Hippocampal formation (tissue), 2 donors: ENCODE measurements at regions not wholly inside any gene's neighbourhood (a gene's known extent, or its start where the extent isn't known, plus 50 kb on each side); places are given as distances from the start of the nearest gene placed in this dataset.
"Not testable (repeated sequence)": the region's sequence is repeated elsewhere in the genome, so short reads cannot be mapped to it uniquely, and the experiment has no call there.

Source experiments
- DNase-seq, 2 donors: peaks; one replicate each; lab custom pipeline; 2025; lab: John Stamatoyannopoulos, UW

DNA sequence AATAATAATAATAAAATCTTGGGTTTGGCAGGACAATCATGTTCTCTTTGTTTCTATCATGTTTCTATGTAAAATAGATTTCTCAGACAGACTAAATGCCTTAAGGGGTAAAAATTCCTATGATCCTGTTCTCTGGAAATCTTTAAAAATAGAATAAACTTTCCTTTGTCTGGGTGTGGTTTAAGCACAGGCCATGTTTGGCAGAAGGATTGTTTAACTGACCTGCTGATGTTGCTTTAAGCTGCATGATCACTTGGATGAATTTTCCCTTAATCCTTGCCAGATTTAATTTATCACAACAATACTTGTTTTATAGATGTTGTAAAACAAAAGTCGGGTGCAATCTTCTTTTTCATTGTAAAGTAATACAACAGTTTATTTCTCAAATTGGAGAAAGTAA, 341.7 kb upstream of the FAT1 start:
- no peak for DNase-seq

DNA sequence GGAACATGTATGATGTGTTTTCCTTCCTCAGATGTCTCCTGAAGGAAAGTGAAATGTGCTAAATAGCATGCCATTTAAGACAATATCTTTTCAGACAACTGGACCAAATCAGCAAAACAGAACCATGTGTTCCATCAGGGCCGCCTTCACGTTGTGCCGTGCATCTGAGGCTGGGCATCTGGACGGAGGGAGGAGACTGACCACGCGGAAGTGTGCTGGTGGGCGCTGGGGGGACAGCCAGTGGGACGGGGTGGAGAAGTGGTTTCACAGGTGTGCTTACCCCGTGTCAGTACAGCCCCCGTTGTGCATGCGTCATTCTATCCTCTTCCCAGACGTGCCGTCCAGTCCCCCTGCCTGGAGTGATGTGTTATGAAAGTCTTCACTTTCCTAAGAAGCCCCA, 342.1 kb upstream of the FAT1 start:
- no peak for DNase-seq

DNA sequence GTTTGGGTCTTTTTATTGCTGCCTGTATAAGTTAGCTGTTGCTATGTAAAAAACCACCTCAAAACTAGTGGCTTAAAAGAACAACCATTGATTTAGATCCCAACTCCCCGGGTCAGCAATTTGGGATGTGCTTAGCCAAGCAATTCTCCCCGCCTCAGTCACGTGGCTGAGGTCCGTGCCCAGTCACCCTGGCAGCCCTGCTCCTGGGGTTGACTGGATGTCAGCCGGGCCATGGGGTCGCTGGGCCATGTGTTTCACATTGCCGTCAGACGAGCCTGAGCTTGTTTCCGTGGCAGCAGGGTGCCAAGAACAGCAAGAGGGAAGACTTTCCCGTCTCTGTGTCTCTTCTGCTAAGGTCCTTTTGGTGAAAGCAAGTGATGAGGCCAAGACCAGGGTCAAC, 345.7 kb upstream of the FAT1 start:
- no peak for DNase-seq

DNA sequence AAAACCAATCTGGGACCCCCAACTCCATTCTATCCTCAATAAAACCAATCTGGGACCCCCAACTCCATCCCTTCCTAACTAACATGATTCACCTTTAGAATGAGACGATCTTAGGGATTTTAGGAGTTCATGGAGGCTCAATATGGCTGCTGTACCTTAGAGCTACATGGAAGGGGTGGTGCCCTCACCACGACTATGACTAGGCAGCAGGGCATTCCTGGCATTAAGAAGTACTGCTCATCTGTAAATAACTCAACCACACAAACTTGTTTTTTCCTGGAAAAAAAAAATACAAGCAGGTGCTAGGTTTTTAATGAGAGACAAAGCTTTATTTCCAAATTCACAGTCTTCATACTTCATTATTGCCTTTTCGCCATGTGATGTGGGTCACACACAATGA, 346.5 kb upstream of the FAT1 start:
- DNase-seq, result no peak

DNA sequence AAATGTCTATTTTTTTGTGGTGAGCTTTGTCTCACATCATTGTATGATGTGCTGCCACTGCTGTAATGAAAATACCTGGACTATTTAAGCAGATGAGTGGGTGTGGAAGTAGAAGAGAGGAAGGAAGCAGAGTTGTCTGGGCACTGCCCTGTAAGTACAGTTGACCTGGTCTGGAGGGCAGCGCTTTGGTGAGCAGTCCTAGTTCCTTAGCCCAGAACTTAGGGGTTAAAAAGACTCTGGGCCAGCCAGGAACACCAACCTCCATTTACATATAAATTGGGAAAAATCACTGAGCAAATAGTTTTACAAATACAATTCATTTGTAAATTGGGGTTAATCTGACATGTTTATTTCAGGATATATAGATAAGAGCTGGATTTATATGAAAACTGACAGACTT, 347.1 kb upstream of the FAT1 start:
- no peak for DNase-seq

DNA sequence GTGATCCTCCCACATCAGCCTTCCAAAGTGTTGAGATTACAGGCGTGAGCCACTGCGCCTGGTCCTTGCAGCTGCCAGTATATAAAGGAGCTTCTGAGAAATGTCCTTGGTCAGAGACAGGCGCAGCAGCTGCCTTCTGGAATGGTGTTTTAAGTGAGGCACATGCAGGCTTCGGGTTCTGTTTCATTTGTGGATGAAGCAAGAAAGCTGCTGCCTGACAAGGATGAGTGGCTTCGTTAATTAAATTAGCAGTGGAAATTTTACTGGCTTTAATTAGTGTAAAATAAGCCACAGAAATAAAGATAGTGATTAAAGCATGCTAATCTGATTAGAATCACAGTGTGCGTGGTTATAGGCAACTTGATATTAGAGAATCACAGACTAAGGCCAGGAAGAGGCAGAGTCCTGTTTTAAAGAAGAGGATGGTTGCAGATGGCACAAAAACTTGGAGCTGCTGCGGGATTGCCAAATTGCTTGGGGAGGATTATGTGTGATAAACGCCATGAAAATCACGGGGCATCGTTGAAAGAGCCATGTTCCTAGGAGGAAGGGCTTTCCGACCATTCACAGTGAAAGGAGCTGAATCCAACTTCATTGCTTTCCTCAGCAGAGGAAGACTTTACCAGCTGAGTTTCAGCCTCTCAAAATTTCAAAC, 348.4 kb upstream of the FAT1 start:
- no peak for DNase-seq

DNA sequence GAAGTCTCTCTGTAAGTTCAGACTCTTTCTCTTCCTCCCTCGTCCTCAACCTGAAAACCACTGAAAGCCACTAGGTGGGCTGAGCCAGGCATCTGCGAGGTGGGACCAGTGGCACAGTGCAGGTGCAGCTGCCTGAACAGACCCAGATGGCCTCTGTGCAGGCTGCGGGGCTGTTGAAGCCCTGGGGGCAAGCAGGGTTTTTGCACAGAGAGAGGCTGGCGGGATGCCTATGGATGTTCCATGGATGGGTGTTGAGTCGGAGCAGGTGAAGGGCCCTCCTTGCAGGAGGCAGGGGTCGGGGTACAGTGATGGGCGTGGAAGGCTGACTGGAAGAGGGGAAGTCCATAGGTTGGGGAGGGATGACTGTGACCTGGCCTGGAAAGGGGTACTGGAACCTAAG, 350.2 kb upstream of the FAT1 start:
- DNase-seq, result no peak

DNA sequence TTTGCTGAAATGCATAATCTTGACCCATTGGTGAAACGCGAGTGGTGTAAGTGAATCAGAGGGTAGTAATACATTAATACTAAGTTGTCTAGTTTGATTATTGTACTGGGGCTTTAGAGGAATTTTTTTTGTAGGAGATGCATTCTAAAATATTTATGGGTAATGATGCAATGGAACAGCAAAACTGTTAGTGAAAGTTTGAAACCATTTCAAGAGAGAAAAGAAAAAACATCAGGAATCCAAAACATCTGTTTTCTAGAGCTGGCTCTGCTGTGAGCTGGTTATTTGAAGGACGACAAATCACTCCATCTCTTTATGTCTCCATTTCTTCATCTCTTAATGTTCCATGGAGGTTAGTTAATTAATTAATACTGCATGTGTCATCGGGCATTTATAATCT, 351.9 kb upstream of the FAT1 start:
- no peak for DNase-seq

DNA sequence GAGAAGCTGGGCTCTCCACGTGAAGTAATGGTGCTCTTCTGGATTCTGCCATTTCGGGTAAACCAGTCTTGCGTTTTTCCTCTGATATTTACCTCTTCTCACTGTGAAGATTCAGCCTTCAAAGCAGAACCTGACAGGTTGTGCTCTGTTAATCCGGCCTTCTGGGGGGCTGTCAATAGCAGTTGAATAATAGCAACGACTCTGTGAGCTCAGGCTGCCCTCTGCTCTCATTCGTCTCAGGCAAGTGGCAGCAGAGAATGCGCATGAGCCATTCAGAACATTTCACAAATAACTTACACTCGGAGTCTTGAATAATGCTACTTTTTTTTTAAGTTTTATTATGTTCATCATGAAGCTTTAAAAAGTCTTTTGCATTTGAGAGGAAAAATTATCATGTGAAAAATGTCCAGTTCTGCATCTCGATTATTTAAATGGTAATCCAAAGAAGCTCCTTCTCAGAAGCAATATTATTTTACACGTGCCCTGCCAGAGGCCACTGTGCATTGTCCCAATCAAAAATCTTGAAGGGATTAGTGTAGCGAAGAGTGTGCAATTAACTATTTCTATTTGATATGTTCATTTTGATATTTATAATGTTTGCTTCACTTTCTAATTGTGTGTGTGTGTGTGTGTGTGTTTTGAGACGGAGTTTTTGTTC, 354.2 kb upstream of the FAT1 start:
- no peak for DNase-seq

DNA sequence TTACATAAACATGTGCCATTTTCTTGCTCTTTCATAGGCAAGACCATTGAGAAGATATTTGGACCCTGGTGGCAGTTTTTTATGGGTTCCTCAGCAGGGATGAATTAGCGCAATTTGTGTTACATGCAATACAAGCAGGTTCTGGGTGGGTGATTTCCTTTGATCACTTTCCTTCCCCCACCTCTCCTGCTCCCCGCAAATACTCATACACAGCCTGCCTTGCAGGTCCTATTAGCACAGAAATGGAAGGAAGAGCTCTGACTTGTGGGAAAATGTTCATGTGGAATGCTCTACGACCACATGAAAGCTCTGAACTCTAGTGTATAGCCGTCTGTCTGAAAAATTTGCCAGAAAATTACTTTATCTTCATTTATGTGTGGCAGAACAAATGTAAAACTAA, 361.0 kb upstream of the FAT1 start:
- no peak for DNase-seq

DNA sequence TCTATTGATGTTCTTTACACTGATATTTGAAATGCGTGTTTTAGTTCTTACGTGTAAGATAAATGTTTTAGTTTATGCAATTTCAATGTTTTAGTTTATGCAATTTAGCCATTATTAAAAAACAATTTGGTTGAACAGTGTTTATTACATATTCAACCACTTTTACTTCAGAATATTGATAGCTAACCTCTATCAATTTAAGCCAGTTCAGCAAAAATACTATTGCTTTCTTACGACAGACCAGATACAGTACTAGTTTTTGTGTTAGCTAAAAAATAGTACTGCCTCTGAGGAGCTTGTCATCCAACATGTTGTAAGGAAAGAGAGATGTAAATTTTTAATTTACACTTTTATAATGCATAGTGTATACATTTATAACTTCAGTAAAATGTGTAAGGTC, 361.7 kb upstream of the FAT1 start:
- no peak for DNase-seq

DNA sequence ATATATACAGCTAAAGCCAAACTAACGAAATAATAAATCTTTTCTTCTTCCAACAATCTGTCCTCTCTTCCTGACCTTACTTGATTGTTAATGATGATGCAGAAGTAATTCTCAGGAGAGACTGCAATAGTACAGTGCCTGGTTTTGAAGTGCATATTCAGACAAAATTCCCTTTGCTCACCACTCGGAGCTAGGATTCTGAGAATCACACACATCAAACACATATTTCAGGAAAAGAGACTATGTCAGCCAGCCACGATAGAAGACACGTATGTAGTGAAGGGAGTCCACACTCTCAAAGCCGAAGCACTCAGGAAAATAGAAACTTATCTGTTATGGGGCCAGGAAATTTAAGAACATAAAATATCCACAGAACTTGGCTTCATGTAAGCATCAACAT, 362.5 kb upstream of the FAT1 start:
- DNase-seq, result no peak

DNA sequence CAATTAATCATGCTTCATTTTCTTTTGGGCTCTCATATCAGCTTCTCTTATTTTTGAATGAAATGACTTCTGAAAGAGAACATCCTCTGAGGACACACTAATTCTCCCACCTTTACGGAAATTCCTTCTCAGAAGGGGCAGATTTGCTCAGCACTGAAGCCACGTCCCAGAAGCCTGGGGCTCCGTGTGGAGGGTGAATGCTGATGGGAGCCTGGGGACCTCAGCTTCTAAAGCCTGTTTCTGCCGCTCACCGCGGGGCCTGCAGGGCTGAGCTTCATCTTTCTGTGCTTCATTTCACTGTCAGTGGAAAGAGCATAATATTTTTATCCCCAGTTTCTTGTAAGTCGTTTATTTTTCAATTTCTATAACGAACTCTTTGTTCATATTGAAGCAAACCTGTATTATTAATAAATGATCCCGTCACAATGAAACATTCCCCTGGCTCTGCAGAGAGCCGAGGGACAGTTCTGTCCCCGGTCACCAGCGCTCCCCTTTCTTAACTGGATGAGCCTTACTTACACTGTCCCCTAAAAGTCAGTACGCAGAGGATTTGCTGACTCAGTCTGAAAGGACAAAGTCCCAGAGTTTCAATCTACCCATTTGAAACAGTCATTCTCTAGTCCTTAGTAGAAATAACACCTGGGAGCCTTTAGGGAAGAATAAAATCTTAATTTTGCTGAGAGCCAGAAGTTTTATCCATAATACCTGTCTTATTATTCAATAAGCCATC, 364.6 kb upstream of the FAT1 start:
- DNase-seq, result no peak

DNA sequence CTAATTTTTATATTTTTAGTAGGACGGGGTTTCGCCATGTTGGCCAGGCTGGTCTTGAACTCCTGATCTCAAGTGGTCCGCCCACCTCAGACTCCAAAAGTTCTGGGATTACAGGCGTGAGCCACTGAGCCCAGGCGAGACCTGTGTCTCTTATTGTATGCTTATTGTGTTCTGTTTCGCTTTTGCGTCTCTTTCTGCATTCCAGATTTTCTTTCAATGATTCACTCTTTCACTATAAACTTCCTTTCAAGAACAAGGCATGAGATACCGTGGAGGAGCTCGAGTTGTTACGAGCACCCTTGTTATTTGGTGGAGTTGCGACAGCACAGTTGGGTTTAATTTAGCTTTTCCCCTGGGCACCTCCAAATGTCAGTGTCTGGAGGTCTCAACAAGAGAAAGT, 366.7 kb upstream of the FAT1 start:
- no peak for DNase-seq

DNA sequence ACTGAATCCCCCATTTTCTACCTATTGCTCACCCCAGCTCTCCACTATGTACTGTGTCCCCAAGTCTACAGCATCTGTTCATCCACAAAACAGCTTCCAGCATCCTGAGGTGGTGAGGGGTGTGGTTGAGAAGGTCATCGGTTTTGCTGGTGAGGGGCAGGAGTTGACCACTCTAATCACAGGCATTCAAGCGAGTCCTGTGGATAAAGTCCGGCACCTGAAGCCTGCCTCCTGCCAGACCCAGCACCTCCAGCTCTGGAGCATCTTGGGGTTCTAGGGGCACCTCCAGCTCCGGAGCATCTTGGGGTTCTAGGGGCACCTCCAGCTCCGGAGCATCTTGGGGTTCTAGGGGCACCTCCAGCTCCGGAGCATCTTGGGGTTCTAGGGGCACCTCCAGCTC, 367.2 kb upstream of the FAT1 start:
- DNase-seq, result not testable (repeated sequence)

DNA sequence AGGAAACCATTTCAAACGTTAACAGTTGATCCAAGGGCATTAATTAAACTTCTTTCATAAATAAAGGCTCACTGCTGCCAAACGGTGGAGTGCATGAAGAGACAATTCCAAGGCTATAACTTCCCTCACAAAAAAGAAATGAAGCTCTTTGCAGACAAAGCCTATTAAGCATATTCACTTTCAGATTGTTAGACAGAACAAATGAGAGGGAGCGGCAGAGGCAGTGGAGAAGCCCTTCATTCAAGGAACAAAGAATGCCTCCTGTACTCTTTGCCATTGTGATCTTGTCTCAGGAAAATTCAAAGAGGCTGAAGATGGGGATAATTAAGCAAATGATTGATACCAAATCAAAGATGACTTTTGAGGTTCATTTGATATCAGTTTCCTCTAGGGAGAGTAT, 370.5 kb upstream of the FAT1 start:
- no peak for DNase-seq

DNA sequence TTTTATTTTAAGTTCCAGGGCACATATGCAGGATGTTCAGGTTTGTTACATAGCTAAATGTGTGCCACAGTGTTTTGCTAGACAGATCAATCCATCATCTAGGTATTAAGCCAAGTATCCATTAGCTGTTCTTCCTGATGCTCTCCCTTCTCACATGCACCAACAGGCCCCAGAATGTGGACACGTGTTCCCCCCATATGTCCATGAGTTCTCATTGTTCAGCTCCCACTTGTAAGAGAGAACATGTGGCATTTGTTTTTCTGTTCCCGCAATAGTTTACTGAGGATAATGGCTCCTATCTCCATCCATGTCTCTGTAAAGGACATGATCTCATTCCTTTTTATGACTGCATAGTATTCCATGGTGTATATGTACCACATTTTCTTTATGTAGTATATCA, 374.8 kb upstream of the FAT1 start:
- no peak for DNase-seq

DNA sequence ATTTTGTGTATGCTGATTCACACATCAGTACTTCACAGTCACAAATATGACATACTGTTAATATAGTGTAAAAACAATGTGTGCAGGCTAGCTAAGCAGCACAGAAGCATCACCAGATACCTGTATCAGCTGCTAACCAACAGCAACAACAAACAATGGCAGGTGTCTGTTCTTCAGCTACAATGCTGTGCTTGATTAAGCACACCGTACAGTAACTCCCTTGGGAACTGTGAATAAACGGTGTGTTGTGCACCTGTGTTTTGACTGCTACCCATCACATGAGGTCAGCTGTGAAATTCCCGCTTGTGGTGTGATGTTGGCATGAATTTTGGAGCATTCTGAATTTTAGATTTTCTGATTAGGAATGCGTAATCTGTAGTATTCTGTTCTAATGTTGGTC, 379.7 kb upstream of the FAT1 start:
- no peak for DNase-seq

DNA sequence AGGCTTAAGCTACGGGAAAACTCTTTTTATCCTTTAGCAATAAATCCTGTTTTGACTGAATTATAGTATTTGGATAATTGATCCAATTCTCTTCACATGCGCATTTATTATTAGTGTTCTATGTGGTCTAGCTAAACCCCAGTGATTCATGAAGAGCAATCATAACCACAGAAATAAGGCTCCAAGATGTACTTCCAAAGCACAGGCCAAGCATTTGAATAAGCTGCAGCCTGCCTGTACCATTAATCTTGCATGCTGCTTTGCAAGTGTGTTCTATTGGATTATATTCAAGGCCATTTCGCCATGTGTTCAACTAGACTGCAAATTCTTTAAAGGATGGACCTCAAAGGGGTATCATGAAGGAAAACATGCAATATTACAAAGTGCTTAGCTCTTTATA, 385.2 kb upstream of the FAT1 start:
- DNase-seq, result no peak

DNA sequence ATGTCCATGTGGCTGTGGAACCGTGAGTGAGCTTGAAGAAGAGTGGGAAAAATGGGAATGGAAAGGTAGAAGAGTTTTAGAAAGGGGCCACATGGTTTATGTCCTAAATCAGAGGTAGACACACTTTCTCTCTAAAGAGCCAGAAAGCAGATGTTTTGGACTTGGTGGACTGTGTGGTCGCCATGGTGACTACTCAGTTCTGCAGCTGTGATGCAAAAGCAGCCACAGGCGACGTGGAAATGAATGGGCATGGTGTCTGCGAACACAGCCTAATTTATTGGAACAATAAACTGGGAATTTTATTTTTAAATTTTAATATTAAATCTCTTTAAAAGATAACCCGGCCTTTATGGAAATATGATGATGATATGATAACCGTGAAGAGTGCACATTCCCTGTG, 386.0 kb upstream of the FAT1 start:
- DNase-seq, result no peak

DNA sequence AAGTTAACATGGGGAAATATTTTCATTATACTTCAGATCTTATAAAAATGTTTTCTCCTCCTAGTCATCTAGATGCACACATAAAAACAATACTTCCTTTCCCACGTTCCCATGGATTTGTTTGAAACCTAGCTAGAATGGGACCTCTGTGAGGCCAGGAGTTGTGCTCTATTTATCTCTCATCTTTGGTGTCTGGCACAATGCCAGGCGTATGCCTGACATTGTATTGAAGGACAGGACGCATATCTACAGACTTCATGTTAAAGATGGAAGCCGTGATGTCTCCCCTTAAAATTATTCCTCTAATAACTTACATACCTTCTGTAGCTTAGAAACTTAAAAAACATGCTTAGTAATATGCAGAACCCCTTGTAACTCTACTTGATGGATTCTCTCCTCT, 394.5 kb upstream of the FAT1 start:
- DNase-seq, result no peak

DNA sequence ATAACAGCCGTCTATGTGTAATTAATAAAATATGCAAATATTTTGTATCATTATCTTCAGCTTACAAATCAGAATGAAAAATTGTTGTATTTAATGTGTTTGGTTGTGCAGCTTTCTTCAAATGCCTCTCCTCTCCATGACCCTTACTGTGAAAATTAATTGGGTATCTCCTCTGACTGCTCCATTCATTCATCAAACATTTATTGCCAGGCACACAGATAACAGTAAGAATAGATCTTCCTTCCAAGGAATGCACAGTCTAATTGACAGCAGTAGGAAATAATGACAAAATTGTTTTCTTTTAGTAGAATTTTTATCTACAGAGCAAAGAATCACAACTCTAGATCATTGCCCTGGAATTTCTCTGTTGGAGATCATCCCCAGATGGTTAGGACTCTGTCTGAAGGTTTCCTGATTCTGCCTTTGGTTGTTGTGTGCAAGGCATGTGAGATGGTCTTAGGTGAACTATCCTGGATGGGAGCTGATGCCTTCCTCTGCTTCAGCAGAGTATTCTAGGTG, 395.0 kb upstream of the FAT1 start:
- DNase-seq, result no peak

DNA sequence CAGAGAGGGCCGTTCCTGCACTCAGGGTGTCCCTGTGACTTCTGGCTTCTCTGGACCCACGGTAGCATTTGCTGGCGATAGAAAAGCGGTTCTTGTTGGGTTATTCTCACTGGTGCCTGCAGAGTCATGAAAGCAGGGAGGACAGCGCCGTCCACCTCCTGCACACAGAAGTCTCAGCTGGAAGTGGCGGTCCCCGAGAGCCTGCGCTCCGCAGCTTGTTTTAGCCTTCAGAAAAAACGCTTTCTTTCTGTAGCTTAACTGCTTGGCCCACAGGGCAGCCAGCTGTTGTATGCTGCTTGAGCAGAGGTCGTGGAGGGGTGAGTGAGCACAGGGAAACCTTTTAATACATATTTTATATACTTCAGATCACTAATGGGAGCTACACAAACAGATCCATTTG, 400.7 kb upstream of the FAT1 start:
- DNase-seq, result no peak
